ENCODE measurements at regions not wholly inside any gene's neighbourhood (a gene's known extent, or its start where the extent isn't known, plus 50 kb on each side); places are given as distances from the start of the nearest gene placed in this dataset.

GRCh38 chr14:31944256-31945073 lies 132.6 kb upstream of the ARHGAP5 start:
- Histone ChIP-seq H3K9ac (ENCODE audit: insufficient read depth in 1 of 2, low read depth in 2 of 2, low read length in 2 of 2) (no peak overlapping the region), H3K9me1 (ENCODE audit: control insufficient read depth, insufficient read depth, low read length) (no peaks in the 10 kb centered on the region), H3K36me3 (ENCODE audit: control insufficient read depth, insufficient read depth, low read length) (no peaks in the 10 kb centered on the region), H3K27me3 (ENCODE audit: control insufficient read depth in 2 of 2, insufficient read depth in 2 of 2, low read length in 2 of 2) (no peaks in the 10 kb centered on the region), H4K20me1 (replicated peaks; ENCODE audit: control insufficient read depth, insufficient read depth, low read length) (no peaks in the 10 kb centered on the region), H3K9me3 (replicated peaks; ENCODE audit: control insufficient read depth, insufficient read depth, low read depth, low read length) (no peaks in the 10 kb centered on the region), H3K4me3 (no peak overlapping the region), H3K4me2 (ENCODE audit: insufficient read depth, low read length) (peak overlapping the region; percentile 37; the same call in 1 of the 2 replicates), H3K27ac (ENCODE audit: extremely low read depth, low read depth, low read length) (no peak overlapping the region), H2AFZ (ENCODE audit: low read depth, low read length) (peak overlapping the region; percentile 72), H3K4me1 (replicated peaks in 1 of 2; ENCODE audit: control insufficient read depth in 2 of 2, insufficient read depth in 2 of 2, low read length in 2 of 2) (peaks cover 0 to 14% of the 10 kb centered on the region in 2 experiments; a peak in 3 of 5 replicates), H3K79me2 (ENCODE audit: control insufficient read depth, insufficient read depth, low read length) (no peaks in the 10 kb centered on the region)
- ATAC-seq (peak; percentile 39; the same call in 2 of the 3 replicates), FAIRE-seq (no peak), DNase-seq (ENCODE audit: extremely low read depth in 1 of 4, low spot score in 3 of 4) (peak in 1 of 4 experiments; percentile 15)
- TF ChIP-seq CHAMP1 (IDR thresholded peaks at IDR 0.05) (no peak), ZNF232 (CRISPR knock-in tag; IDR thresholded peaks at IDR 0.05) (no peak)
- CTCF ChIA-PET (ENCODE audit: low intra/inter-chr PET ratio): no interaction called here
- intact Hi-C loops (cut with micrococcal nuclease) (loop anchor here (5.0 kb wide), 1 partner anchor 68 kb away; no protein-coding TSS in a partner anchor), in situ Hi-C loops (cut with MboI) (no loop called here)
- POLR2A ChIA-PET: interaction anchor here (0.5 kb wide), 1 partner anchor 682 kb away, joined by 4 read pairs; no protein-coding TSS in a partner anchor
- 22% methylated on average over 11 of the region's 13 CpGs for WGBS (ENCODE audit: insufficient coverage, low coverage, missing lambda C conversion rate)
- no TSS peak for BruUV-seq (replicated peaks)
